ENCODE measurements at regions not wholly inside any gene's neighbourhood (a gene's known extent, or its start where the extent isn't known, plus 50 kb on each side); places are given as distances from the start of the nearest gene placed in this dataset.

GRCh38 chr7:106471686-106472440 lies 187.1 kb upstream of the NAMPT start:
- ChIA-PET CTCF (no interaction called here), POLR2A (no interaction called here)
- H4K20me1 ChIP-seq (ENCODE audit: control insufficient read depth, insufficient read depth, low read length, poor library complexity, severe bottlenecking) = no peaks in the 10 kb centered on the region
- peaks cover 9% of the 10 kb centered on the region for H3K27me3 Mint-ChIP-seq
- H3K4me3 ChIP-seq (ENCODE audit: control extremely low read depth in 1 of 5, extremely low read depth in 1 of 5, insufficient read depth in 1 of 5, low read depth in 2 of 5, low read length in 4 of 5) = no peak overlapping the region
- no peaks in the 10 kb centered on the region for H3K9me3 ChIP-seq (ENCODE audit: control extremely low read depth in 1 of 3, control insufficient read depth in 2 of 3, insufficient read depth in 1 of 3, low read length in 2 of 3)
- TF ChIP-seq, protein P1, sequence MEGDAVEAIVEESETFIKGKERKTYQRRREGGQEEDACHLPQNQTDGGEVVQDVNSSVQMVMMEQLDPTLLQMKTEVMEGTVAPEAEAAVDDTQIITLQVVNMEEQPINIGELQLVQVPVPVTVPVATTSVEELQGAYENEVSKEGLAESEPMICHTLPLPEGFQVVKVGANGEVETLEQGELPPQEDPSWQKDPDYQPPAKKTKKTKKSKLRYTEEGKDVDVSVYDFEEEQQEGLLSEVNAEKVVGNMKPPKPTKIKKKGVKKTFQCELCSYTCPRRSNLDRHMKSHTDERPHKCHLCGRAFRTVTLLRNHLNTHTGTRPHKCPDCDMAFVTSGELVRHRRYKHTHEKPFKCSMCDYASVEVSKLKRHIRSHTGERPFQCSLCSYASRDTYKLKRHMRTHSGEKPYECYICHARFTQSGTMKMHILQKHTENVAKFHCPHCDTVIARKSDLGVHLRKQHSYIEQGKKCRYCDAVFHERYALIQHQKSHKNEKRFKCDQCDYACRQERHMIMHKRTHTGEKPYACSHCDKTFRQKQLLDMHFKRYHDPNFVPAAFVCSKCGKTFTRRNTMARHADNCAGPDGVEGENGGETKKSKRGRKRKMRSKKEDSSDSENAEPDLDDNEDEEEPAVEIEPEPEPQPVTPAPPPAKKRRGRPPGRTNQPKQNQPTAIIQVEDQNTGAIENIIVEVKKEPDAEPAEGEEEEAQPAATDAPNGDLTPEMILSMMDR (IDR thresholded peaks at IDR 0.05) = no peak
- TF ChIP-seq EZH2 (IDR thresholded peaks at IDR 0.05; ENCODE audit: borderline replicate concordance, insufficient read depth, low read depth, low read length, poor library complexity, severe bottlenecking) = no peak
- no peak overlapping the region for H3K4me3 Mint-ChIP-seq
- no peak overlapping the region for H3K4me2 ChIP-seq (replicated peaks; ENCODE audit: low read depth, low read length, poor library complexity, severe bottlenecking)
- H3K4me1 Mint-ChIP-seq = no peaks in the 10 kb centered on the region
- no peaks in the 10 kb centered on the region for H3K36me3 ChIP-seq (replicated peaks in 1 of 2; ENCODE audit: control extremely low read depth in 1 of 2, control insufficient read depth in 1 of 2, extremely low read depth in 1 of 2, insufficient read depth in 2 of 2, low read length in 1 of 2)
- H3K4me1 ChIP-seq (ENCODE audit: control insufficient read depth in 2 of 2, insufficient read depth in 2 of 2, low read length in 2 of 2) = no peaks in the 10 kb centered on the region
- intact Hi-C loops (cut with micrococcal nuclease) = no loop called here
- no peaks in the 10 kb centered on the region for H3K27me3 ChIP-seq (replicated peaks in 1 of 4; ENCODE audit: control extremely low read depth in 1 of 4, control insufficient read depth in 3 of 4, insufficient read depth in 4 of 4, low read length in 3 of 4)
- no peak overlapping the region for H3K27ac Mint-ChIP-seq
- DNase-seq (no peak), ATAC-seq (ENCODE audit: low read depth) (no peak)
- H3K9me3 Mint-ChIP-seq (ENCODE audit: insufficient read depth) = no peaks in the 10 kb centered on the region
- no peak overlapping the region for H3K27ac ChIP-seq (ENCODE audit: low read length in 2 of 2)
- WGBS (ENCODE audit: insufficient coverage) = 48% methylated on average over 3 of the region's 8 CpGs
- no peak overlapping the region for H2AFZ ChIP-seq (ENCODE audit: insufficient read depth, low read depth, low read length, poor library complexity, severe bottlenecking)
- no peaks in the 10 kb centered on the region for H3K79me2 ChIP-seq (ENCODE audit: control insufficient read depth, insufficient read depth, low read length)
- no peak overlapping the region for H3K9ac ChIP-seq (ENCODE audit: low read length)

GRCh38 chr7:106471021-106471420 lies 186.2 kb upstream of the NAMPT start:
- Histone ChIP-seq H3K27ac (ENCODE audit: low read length in 2 of 2) (no peak overlapping the region), H3K27me3 (replicated peaks in 1 of 4; ENCODE audit: control extremely low read depth in 1 of 4, control insufficient read depth in 3 of 4, insufficient read depth in 4 of 4, low read length in 3 of 4) (no peaks in the 10 kb centered on the region), H3K4me1 (ENCODE audit: control insufficient read depth in 2 of 2, insufficient read depth in 2 of 2, low read length in 2 of 2) (peaks cover 2 to 3% of the 10 kb centered on the region in 2 donors), H4K20me1 (ENCODE audit: control insufficient read depth, insufficient read depth, low read length, poor library complexity, severe bottlenecking) (no peaks in the 10 kb centered on the region), H2AFZ (ENCODE audit: insufficient read depth, low read depth, low read length, poor library complexity, severe bottlenecking) (no peak overlapping the region), H3K9ac (ENCODE audit: low read length) (no peak overlapping the region), H3K9me3 (ENCODE audit: control extremely low read depth in 1 of 3, control insufficient read depth in 2 of 3, insufficient read depth in 1 of 3, low read length in 2 of 3) (no peaks in the 10 kb centered on the region), H3K4me2 (replicated peaks; ENCODE audit: low read depth, low read length, poor library complexity, severe bottlenecking) (no peak overlapping the region), H3K4me3 (ENCODE audit: control extremely low read depth in 1 of 5, extremely low read depth in 1 of 5, insufficient read depth in 1 of 5, low read depth in 2 of 5, low read length in 4 of 5) (no peak overlapping the region), H3K79me2 (ENCODE audit: control insufficient read depth, insufficient read depth, low read length) (no peaks in the 10 kb centered on the region), H3K36me3 (replicated peaks in 1 of 2; ENCODE audit: control extremely low read depth in 1 of 2, control insufficient read depth in 1 of 2, extremely low read depth in 1 of 2, insufficient read depth in 2 of 2, low read length in 1 of 2) (no peaks in the 10 kb centered on the region)
- ChIA-PET POLR2A (no interaction called here), CTCF (no interaction called here)
- H3K9me3 Mint-ChIP-seq (ENCODE audit: insufficient read depth) = no peaks in the 10 kb centered on the region
- no peak for TF ChIP-seq EZH2 (IDR thresholded peaks at IDR 0.05; ENCODE audit: borderline replicate concordance, insufficient read depth, low read depth, low read length, poor library complexity, severe bottlenecking)
- TF ChIP-seq, protein P1 (IDR thresholded peaks at IDR 0.05) = no peak
- intact Hi-C loops (cut with micrococcal nuclease) = no loop called here
- H3K4me3 Mint-ChIP-seq = no peak overlapping the region
- DNase-seq (no peak), ATAC-seq (ENCODE audit: low read depth) (no peak)
- WGBS (ENCODE audit: insufficient coverage) = 70% methylated on average over 1 of the region's 2 CpGs
- peaks cover 9% of the 10 kb centered on the region for H3K27me3 Mint-ChIP-seq
- no peak overlapping the region for H3K27ac Mint-ChIP-seq
- H3K4me1 Mint-ChIP-seq = peaks cover 1% of the 10 kb centered on the region
